ENCODE measurements at regions not wholly inside any gene's neighbourhood (a gene's known extent, or its start where the extent isn't known, plus 50 kb on each side); places are given as distances from the start of the nearest gene placed in this dataset.

DNA sequence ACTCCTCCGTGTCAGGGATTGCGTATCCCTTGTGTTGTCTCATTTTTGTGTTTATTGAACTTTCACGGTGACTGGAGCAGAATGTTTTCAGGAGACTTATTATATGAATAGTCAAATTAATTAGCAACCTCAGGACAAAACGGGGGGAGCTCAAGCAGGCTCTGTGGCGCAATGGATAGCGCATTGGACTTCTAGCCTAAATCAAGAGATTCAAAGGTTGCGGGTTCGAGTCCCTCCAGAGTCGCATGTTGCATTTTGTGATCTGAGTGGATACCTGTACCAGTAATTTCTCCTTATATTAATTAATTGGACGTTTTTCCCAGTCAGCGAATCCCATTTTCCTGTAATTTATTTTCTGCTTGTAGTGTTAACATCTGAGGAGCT, 89.1 kb upstream of the ZNF184 start:
- no peaks in the 10 kb centered on the region for H3K9me3 ChIP-seq
- H3K9ac ChIP-seq (ENCODE audit: low read depth in 2 of 2, low read length in 2 of 2): no peak overlapping the region
- H3K27me3 ChIP-seq: peaks cover 42% of the 10 kb centered on the region
- no peak overlapping the region for H3K4me3 ChIP-seq
- DNase-seq: no peak
- no peaks in the 10 kb centered on the region for H3K4me1 ChIP-seq
- H3K27ac ChIP-seq: no peak overlapping the region
- intact Hi-C loops (cut with DNase I): no loop called here
- TF ChIP-seq, protein P1, sequence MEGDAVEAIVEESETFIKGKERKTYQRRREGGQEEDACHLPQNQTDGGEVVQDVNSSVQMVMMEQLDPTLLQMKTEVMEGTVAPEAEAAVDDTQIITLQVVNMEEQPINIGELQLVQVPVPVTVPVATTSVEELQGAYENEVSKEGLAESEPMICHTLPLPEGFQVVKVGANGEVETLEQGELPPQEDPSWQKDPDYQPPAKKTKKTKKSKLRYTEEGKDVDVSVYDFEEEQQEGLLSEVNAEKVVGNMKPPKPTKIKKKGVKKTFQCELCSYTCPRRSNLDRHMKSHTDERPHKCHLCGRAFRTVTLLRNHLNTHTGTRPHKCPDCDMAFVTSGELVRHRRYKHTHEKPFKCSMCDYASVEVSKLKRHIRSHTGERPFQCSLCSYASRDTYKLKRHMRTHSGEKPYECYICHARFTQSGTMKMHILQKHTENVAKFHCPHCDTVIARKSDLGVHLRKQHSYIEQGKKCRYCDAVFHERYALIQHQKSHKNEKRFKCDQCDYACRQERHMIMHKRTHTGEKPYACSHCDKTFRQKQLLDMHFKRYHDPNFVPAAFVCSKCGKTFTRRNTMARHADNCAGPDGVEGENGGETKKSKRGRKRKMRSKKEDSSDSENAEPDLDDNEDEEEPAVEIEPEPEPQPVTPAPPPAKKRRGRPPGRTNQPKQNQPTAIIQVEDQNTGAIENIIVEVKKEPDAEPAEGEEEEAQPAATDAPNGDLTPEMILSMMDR (IDR thresholded peaks at IDR 0.05): no peak
- no peaks in the 10 kb centered on the region for H3K36me3 ChIP-seq

DNA sequence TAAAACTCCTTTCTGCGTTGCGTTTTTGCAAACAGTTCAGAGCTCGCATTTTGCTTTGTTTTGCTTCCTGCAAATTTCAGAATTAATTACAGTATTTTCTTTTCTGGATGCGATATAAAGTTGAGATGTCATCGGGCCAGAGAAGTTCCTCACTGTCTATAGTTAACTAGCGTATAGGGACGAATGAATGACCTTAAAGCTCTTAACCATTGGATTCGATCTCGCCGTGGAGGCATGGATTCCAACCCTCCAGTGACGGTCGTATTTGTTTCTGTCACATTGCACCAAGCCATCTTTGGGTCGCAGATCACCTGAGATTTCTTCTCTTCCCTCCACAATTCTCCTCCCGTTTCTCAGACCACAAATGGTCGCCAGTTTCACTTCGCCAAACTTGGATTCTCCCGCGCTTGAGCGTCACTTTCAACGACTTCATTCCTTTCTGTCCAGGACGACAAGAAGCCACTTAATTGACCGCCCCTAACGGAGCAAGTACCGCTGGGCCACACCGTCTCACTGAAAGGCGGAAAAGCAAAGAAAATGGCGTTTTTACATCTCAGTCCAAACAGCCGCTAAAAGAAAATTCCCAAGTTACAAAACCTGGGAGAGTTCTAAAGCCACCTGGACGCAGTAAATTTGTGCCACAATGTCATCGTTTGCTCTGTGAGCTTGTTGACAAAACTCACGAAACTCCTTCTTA, 85.3 kb upstream of the ZNF184 start:
- H3K9ac ChIP-seq (ENCODE audit: low read depth in 2 of 2, low read length in 2 of 2): no peak overlapping the region
- TF ChIP-seq, protein P1 (IDR thresholded peaks at IDR 0.05): no peak
- intact Hi-C loops (cut with DNase I): no loop called here

DNA sequence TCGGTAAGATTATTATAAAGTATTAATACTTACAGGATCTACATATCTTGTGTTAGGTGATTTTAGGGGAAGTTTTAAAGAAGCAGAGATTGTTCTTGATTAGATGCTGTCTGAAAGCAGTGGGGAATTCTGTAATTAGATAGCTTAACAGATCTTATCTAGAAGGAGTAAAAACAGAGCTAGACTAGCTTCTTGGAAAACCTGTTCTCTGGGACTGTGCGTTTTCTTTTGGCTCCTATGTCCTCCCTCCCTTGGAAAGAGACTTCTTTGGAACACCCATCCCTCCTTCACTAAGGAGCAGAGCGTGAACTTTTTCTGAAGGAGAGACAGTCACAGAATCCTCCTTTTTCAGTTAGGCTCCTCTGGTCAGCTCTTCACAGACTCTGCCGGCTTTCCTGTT, 83.5 kb upstream of the ZNF184 start:
- H3K27me3 ChIP-seq: peaks cover 36% of the 10 kb centered on the region
- no peaks in the 10 kb centered on the region for H3K4me1 ChIP-seq
- H3K9ac ChIP-seq (ENCODE audit: low read depth in 2 of 2, low read length in 2 of 2): no peak overlapping the region
- no peaks in the 10 kb centered on the region for H3K36me3 ChIP-seq
- no peaks in the 10 kb centered on the region for H3K9me3 ChIP-seq
- TF ChIP-seq, protein P1 (IDR thresholded peaks at IDR 0.05): no peak
- DNase-seq: no peak
- no peak overlapping the region for H3K27ac ChIP-seq
- H3K4me3 ChIP-seq: no peak overlapping the region
- intact Hi-C loops (cut with DNase I): no loop called here

More for the DNA sequence above, 85.3 kb upstream of the ZNF184 start:
- Histone ChIP-seq H3K4me3 (no peak overlapping the region), H3K27ac (no peak overlapping the region), H3K4me1 (no peaks in the 10 kb centered on the region), H3K36me3 (no peaks in the 10 kb centered on the region), H3K27me3 (peaks cover 36% of the 10 kb centered on the region), H3K9me3 (no peaks in the 10 kb centered on the region)
- DNase-seq: no peak

DNA sequence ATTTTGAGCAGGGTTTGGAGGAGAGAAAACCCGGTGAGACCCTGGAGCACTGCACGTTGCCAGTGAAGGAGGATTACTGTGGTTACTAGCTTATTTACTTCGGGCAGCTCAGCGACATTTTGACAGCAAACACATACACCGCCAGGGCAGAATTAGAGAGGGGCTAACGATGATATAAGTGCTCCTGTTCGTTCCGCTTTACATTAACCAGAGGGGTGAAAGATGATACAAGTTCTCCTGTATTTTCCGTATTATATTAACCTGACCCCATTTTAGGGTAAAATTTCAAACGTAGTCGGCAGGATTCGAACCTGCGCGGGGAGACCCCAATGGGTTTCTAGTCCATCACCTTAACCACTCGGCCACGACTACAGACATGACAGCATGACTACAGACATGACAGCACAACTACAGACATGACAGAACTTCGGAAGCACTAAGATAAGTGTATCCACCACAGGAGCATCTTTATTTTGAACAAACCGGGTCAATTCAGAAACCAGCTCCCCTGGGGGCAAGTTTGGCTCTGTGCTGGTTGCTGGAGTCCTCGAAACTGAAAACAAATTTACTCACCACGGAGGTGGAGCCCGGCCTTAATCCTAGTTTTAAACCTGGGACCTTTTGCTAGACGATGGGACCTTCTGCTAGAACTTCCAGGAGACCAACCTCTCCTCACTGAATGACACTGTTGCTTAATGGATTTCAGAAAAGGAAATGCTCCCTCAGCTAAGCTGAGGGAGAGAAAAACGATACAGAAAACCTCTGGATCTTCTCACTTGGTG, 80.4 kb upstream of the ZNF184 start:
- Histone ChIP-seq H3K27me3 (peaks cover 23% of the 10 kb centered on the region), H3K36me3 (no peaks in the 10 kb centered on the region), H3K9ac (ENCODE audit: low read depth in 2 of 2, low read length in 2 of 2) (no peak overlapping the region), H3K27ac (no peak overlapping the region), H3K9me3 (no peaks in the 10 kb centered on the region), H3K4me1 (no peaks in the 10 kb centered on the region), H3K4me3 (no peak overlapping the region)
- intact Hi-C loops (cut with DNase I): no loop called here
- no peak for DNase-seq
- TF ChIP-seq, protein P1 (IDR thresholded peaks at IDR 0.05): no peak

DNA sequence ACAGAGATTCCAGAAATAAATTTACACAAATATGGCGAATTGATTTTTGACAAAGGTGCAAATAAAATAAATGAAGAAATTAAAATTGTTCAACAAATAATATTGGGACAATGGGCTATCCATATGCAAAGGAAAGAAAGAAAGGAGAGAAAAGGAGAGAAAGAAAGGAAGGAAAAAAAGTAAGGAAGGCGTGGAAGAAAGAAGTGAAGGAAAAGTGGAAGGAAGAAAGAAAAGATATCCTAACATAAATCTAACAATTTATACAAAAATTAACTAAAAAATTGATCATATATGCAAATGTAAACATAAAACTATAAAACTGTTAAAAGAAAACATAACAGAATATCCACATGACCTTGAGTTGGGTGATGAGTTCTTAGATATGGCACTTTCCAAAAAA, 78.7 kb upstream of the ZNF184 start:
- no peaks in the 10 kb centered on the region for H3K4me1 ChIP-seq
- no peaks in the 10 kb centered on the region for H3K36me3 ChIP-seq
- intact Hi-C loops (cut with DNase I): no loop called here
- no peak overlapping the region for H3K9ac ChIP-seq (ENCODE audit: low read depth in 2 of 2, low read length in 2 of 2)
- no peaks in the 10 kb centered on the region for H3K9me3 ChIP-seq
- TF ChIP-seq, protein P1 (IDR thresholded peaks at IDR 0.05): no peak
- no peak for DNase-seq
- no peak overlapping the region for H3K4me3 ChIP-seq
- H3K27ac ChIP-seq: no peak overlapping the region
- peaks cover 17% of the 10 kb centered on the region for H3K27me3 ChIP-seq
